ENCODE measurements at regions not wholly inside any gene's neighbourhood (a gene's known extent, or its start where the extent isn't known, plus 50 kb on each side); places are given as distances from the start of the nearest gene placed in this dataset.

DNA sequence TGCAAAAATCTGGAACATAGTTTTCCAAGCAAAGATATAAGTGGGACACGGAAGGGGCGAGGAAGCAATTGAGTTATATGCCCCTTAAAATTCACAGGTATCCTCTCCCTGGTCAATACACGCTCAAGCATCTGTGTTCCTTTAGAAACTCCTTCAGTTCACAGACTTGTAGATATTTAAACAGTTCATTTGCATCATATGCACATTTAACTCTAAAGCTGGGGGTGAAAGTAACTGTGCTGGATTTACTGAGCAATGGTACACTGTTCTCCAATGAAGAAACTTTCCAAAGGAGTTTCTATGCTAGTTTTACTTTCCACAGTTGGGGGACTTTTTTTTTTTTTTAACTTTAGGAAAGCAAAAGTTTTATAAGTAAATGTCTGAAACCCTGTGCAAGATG lies 293.0 kb upstream of the TNP1 start (continued):
- TF ChIP-seq ZNF12 (CRISPR knock-in tag; IDR thresholded peaks at IDR 0.05) (no peak), ZBTB21 (CRISPR knock-in tag; IDR thresholded peaks at IDR 0.05) (no peak), DPF2 (CRISPR knock-in tag; IDR thresholded peaks at IDR 0.05; ENCODE audit: borderline replicate concordance, low read depth) (no peak), POLR2AphosphoS5 (IDR thresholded peaks at IDR 0.05; ENCODE audit: low read depth, low read length) (no peak), SSRP1 (CRISPR knock-in tag; IDR thresholded peaks at IDR 0.05) (no peak), NR2C2 (CRISPR knock-in tag; IDR thresholded peaks at IDR 0.05; ENCODE audit: borderline replicate concordance) (no peak), NCOA1 (CRISPR knock-in tag; IDR thresholded peaks at IDR 0.05) (no peak), NRL (CRISPR knock-in tag; IDR thresholded peaks at IDR 0.05; ENCODE audit: borderline replicate concordance) (no peak), ZKSCAN5 (CRISPR knock-in tag; IDR thresholded peaks at IDR 0.05) (no peak)
- TF ChIP-seq, protein P1, sequence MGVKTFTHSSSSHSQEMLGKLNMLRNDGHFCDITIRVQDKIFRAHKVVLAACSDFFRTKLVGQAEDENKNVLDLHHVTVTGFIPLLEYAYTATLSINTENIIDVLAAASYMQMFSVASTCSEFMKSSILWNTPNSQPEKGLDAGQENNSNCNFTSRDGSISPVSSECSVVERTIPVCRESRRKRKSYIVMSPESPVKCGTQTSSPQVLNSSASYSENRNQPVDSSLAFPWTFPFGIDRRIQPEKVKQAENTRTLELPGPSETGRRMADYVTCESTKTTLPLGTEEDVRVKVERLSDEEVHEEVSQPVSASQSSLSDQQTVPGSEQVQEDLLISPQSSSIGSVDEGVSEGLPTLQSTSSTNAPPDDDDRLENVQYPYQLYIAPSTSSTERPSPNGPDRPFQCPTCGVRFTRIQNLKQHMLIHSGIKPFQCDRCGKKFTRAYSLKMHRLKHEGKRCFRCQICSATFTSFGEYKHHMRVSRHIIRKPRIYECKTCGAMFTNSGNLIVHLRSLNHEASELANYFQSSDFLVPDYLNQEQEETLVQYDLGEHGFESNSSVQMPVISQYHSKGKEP (CRISPR knock-in tag; IDR thresholded peaks at IDR 0.05): no peak

DNA sequence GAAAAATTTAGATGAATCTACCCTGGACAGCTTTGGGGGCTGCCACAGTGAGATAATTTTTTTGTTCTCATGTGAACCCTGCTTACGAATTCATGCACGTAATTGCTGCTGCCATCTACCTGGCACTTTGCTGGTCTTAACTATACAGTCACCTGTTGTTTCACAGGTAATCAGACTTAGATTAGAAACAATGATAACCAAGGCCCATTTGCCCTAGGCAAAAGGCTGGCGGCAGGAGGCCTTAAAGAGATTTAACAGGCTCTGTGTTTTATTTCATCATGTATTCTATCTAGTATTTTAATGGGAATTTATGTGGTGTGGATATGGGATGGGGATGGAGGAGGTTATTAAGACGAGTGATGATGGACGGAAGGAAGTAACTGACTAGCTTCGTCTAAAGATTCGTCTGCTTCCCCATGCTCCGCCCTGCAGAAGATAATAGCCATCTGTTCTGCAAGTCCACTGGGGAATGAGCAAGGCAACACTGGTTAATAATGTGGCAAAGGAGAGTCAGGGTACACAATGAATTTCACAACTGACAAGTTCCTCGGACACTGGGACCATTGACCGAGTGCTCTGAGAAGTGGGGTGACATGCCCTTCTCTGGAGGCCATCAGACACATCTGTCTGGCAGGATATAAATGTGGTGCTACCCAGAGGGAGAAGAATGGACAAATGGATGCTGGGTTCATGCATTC lies 291.8 kb upstream of the TNP1 start:
- POLR2A ChIA-PET: no interaction called here
- Histone ChIP-seq H4K20me1 (ENCODE audit: insufficient read depth, low read length) (no peaks in the 10 kb centered on the region), H3K4me1 (ENCODE audit: insufficient read depth, low read length) (no peaks in the 10 kb centered on the region), H3K79me2 (ENCODE audit: insufficient read depth, low read length) (no peaks in the 10 kb centered on the region), H3K9me3 (ENCODE audit: low read length) (no peaks in the 10 kb centered on the region), H3K9ac (ENCODE audit: insufficient read depth, low read depth, low read length) (no peak overlapping the region), H3K27ac (ENCODE audit: extremely low read length, insufficient read depth, low read length) (no peak overlapping the region), H2AFZ (ENCODE audit: low read length) (no peak overlapping the region), H3K27me3 (ENCODE audit: control insufficient read depth in 1 of 2, insufficient read depth in 2 of 2, low read length in 2 of 2) (peaks cover 2 to 14% of the 10 kb centered on the region in 2 experiments; a peak in 3 of 5 replicates), H3K36me3 (replicated peaks in 1 of 2; ENCODE audit: control insufficient read depth in 1 of 2, insufficient read depth in 2 of 2, low read length in 2 of 2) (no peaks in the 10 kb centered on the region), H3K4me2 (ENCODE audit: low read depth, low read length) (no peak overlapping the region), H3K4me3 (replicated peaks in 1 of 3; ENCODE audit: insufficient read depth in 1 of 3, low read depth in 2 of 3, low read length in 3 of 3) (no peak overlapping the region)
- FAIRE-seq (no peak), ATAC-seq (no peak), DNase-seq (ENCODE audit: low spot score) (no peak)
- no TSS peak for BruUV-seq (replicated peaks)
- CTCF ChIA-PET (ENCODE audit: low intra/inter-chr PET ratio, low total read pairs): no interaction called here
- in situ Hi-C loops (cut with HindIII; ENCODE audit: extremely low pct_ligation_motif_present, low pct_unique_long_range_greater_than_20kb): no loop called here
- WGBS (ENCODE audit: low lambda C conversion rate): 28% methylated on average over 10 of the region's 10 CpGs
- intact Hi-C loops (cut with micrococcal nuclease; ENCODE audit: unreplicated experiment): no loop called here
- TF ChIP-seq ZNF790 (CRISPR knock-in tag; IDR thresholded peaks at IDR 0.05; ENCODE audit: borderline replicate concordance) (no peak), ZNF672 (CRISPR knock-in tag; IDR thresholded peaks at IDR 0.05) (no peak), ZNF619 (CRISPR knock-in tag; IDR thresholded peaks at IDR 0.05) (no peak), ZNF160 (CRISPR knock-in tag; IDR thresholded peaks at IDR 0.05) (no peak), REXO4 (CRISPR knock-in tag; IDR thresholded peaks at IDR 0.05; ENCODE audit: borderline replicate concordance) (no peak), SRSF1 (optimal IDR thresholded peaks at IDR 0.05; ENCODE audit: low read depth, low read length) (no peak), ZSCAN9 (CRISPR knock-in tag; IDR thresholded peaks at IDR 0.05; ENCODE audit: borderline replicate concordance) (no peak), ZNF235 (CRISPR knock-in tag; IDR thresholded peaks at IDR 0.05; ENCODE audit: borderline replicate concordance) (no peak), NCOA1 (CRISPR knock-in tag; IDR thresholded peaks at IDR 0.05) (no peak), ZNF616 (CRISPR knock-in tag; IDR thresholded peaks at IDR 0.05; ENCODE audit: low read depth) (no peak), ZNF563 (CRISPR knock-in tag; IDR thresholded peaks at IDR 0.05) (no peak)
- TF ChIP-seq, protein P2, sequence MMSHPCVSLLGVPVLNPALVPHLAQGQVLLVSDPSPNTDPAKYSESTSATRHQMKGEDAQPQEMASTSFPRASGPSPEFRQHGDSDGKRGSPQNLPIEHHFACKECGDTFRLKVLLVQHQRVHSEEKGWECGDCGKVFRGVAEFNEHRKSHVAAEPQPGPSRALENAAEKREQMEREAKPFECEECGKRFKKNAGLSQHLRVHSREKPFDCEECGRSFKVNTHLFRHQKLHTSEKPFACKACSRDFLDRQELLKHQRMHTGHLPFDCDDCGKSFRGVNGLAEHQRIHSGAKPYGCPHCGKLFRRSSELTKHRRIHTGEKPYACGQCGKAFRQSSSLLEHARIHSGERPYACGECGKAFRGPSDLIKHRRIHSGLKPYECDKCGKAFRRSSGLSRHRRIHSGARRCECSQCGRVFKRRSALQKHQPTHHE (CRISPR knock-in tag; IDR thresholded peaks at IDR 0.05; ENCODE audit: borderline replicate concordance): no peak
- TF ChIP-seq, protein P3, sequence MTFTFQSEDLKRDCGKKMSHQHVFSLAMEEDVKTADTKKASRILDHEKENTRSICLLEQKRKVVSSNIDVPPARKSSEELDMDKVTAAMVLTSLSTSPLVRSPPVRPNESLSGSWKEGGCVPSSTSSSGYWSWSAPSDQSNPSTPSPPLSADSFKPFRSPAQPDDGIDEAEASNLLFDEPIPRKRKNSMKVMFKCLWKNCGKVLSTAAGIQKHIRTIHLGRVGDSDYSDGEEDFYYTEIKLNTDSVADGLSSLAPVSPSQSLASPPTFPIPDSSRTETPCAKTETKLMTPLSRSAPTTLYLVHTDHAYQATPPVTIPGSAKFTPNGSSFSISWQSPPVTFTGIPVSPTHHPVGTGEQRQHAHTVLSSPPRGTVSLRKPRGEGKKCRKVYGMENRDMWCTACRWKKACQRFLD (CRISPR knock-in tag; IDR thresholded peaks at IDR 0.05; ENCODE audit: borderline replicate concordance): no peak
